Endothelial cell of umbilical vein (primary cell): ENCODE measurements at regions not wholly inside any gene's neighbourhood (a gene's known extent, or its start where the extent isn't known, plus 50 kb on each side); places are given as distances from the start of the nearest gene placed in this dataset.

ENCODE experiments used
- BruUV-seq: library from RNA; stranded (reverse); fragments of 400-500 nt; replicated peaks from 2 replicates; lab custom pipeline; 2021; lab: Mats Ljungman, UMichigan
- CTCF ChIA-PET: fragments of 300-600, 350-600 bp; sonication (Branson Sonifier 250); formaldehyde crosslinking; loops from one replicate; lab custom pipeline; 2021; ENCODE audit warnings: antibody characterized with exemption, inconsistent platforms; lab: Charles Lee
- POLR2A ChIA-PET: fragments of 300-600, 350-600 bp; sonication (Branson Sonifier 250); formaldehyde crosslinking; loops from one replicate; lab custom pipeline; 2021; ENCODE audit warnings: antibody characterized with exemption, inconsistent platforms; lab: Charles Lee
- DNase-seq: peaks from one replicate; pipeline ENCODE4 v3.0.0-alpha.2; 2011; ENCODE audit warnings: low read depth, low spot score
- FAIRE-seq: peaks from 2 replicates; lab custom pipeline; 2011; peaks lifted over from hg19 to GRCh38; lab: Jason Lieb, UNC
- H2AFZ ChIP-seq: 2 replicates; pipeline ENCODE4 v1.6.0; 2012; ENCODE audit warnings: low read depth, low read length, control low read depth, inconsistent platforms
- H3K27ac ChIP-seq: 2 replicates; pipeline ENCODE4 v1.5.1; 2011; ENCODE audit warnings: low read depth, mild to moderate bottlenecking, control low read depth, low read length, moderate library complexity; ENCODE audit not compliant: insufficient read depth
- H3K27me3 ChIP-seq, 2 experiments: 2 replicates each; pipeline versions ENCODE4 v1.6.0 to v1.6.1; 2011; ENCODE audit warnings: low read length in 2 of 2, mixed read lengths in 1 of 2; ENCODE audit not compliant: control insufficient read depth in 2 of 2, insufficient read depth in 2 of 2
- H3K36me3 ChIP-seq, 2 experiments: 2 replicates in 1 of 2; 3 replicates in 1 of 2; pipeline ENCODE4 v1.5.1; 2011; ENCODE audit warnings: low read length in 2 of 2, mild to moderate bottlenecking in 1 of 2, moderate library complexity in 1 of 2; ENCODE audit not compliant: control insufficient read depth in 2 of 2, insufficient read depth in 2 of 2; ENCODE audit errors: extremely low read depth in 1 of 2
- H3K4me1 ChIP-seq: 3 replicates; pipeline ENCODE4 v1.5.1; 2011; ENCODE audit warnings: mild to moderate bottlenecking, low read length; ENCODE audit not compliant: control insufficient read depth, insufficient read depth; ENCODE audit errors: extremely low read depth
- H3K4me2 ChIP-seq: 2 replicates; pipeline ENCODE4 v1.6.1; 2011; ENCODE audit warnings: low read length, control low read depth, mixed read lengths; ENCODE audit not compliant: insufficient read depth
- H3K4me3 ChIP-seq, 3 experiments: fragments of 200-600 bp in 1 of 3; sonication (generic), shearing (Covaris generic) in 1 of 3; replicated peaks in 1 of 3; 2 replicates each; pipeline ENCODE4 v1.5.1; 2011 to 2016; ENCODE audit warnings: control low read depth in 3 of 3, low read length in 3 of 3, mild to moderate bottlenecking in 2 of 3, inconsistent platforms in 1 of 3, low read depth in 1 of 3, moderate library complexity in 1 of 3; ENCODE audit not compliant: insufficient read depth in 1 of 3
- H3K79me2 ChIP-seq: 2 replicates; pipeline ENCODE4 v1.6.0; 2012; ENCODE audit warnings: low read length, inconsistent platforms; ENCODE audit not compliant: control insufficient read depth, insufficient read depth
- H3K9ac ChIP-seq: replicated peaks from 2 replicates; pipeline ENCODE3; 2011; ENCODE audit warnings: low read length, control low read depth; ENCODE audit not compliant: insufficient read depth; ENCODE audit errors: extremely low read depth
- H3K9me1 ChIP-seq: replicated peaks from 3 replicates; pipeline ENCODE4 v1.6.0; 2011; ENCODE audit warnings: mild to moderate bottlenecking, low read length; ENCODE audit not compliant: control insufficient read depth, insufficient read depth; ENCODE audit errors: extremely low read depth
- H3K9me3 ChIP-seq: replicated peaks from 2 replicates; pipeline ENCODE4 v1.5.1; 2012; ENCODE audit warnings: low read length, inconsistent platforms; ENCODE audit not compliant: control insufficient read depth, insufficient read depth
- H4K20me1 ChIP-seq: replicated peaks from 2 replicates; pipeline ENCODE3; 2011; ENCODE audit warnings: mild to moderate bottlenecking, low read length; ENCODE audit not compliant: control insufficient read depth, insufficient read depth; ENCODE audit errors: extremely low read depth
- EZH2 ChIP-seq: IDR thresholded peaks from 2 replicates; pipeline ENCODE4 v1.6.1; 2012; ENCODE audit warnings: borderline replicate concordance, low read depth, mild to moderate bottlenecking, moderate library complexity, low read length, inconsistent platforms; ENCODE audit not compliant: severe bottlenecking
- FOS ChIP-seq: IDR thresholded peaks from 2 replicates; pipeline ENCODE4 v1.6.1; 2011; ENCODE audit warnings: mild to moderate bottlenecking, low read length, moderate library complexity, borderline replicate concordance; ENCODE audit not compliant: insufficient read depth
- GATA2 ChIP-seq: IDR thresholded peaks from 2 replicates; pipeline ENCODE4 v1.7.0; 2011; ENCODE audit warnings: low read depth, mild to moderate bottlenecking, moderate library complexity, mixed read lengths, low read length; ENCODE audit not compliant: insufficient read length, insufficient read depth
- JUN ChIP-seq: IDR thresholded peaks from 2 replicates; pipeline ENCODE4 v1.6.1; 2011; ENCODE audit warnings: borderline replicate concordance, low read depth; ENCODE audit not compliant: insufficient read length, insufficient read depth
- MYC ChIP-seq: IDR thresholded peaks from one replicate; pipeline ENCODE4 v1.6.1; 2011; ENCODE audit warnings: mild to moderate bottlenecking, low read depth, low read length
- POLR2A ChIP-seq: IDR thresholded peaks from 2 replicates; pipeline ENCODE4 v1.6.1; 2012; ENCODE audit warnings: low read depth, mild to moderate bottlenecking, control low read depth, low read length
- POLR2AphosphoS5 ChIP-seq: IDR thresholded peaks from 2 replicates; pipeline ENCODE4 v1.6.1; 2012; ENCODE audit warnings: low read depth, mild to moderate bottlenecking, control low read depth, low read length, moderate library complexity; ENCODE audit not compliant: insufficient read depth
- dilution Hi-C: fragments of 300-500 bp; cut with MboI; formaldehyde crosslinking; loops from one replicate; pipeline ENCODE4 v1.15.0; 2019; ENCODE audit warnings: low sequenced_read_pairs; ENCODE audit not compliant: extremely low pct_ligation_motif_present
- intact Hi-C: fragments of 100-400 bp; cut with micrococcal nuclease; formaldehyde crosslinking; loops from one replicate; pipeline ENCODE4 v1.10.0; 2022
- TF ChIP-seq, protein P1 (sequence below), 2 donors: IDR thresholded peaks; 1 replicate in 1 of 2; 2 replicates in 1 of 2; pipeline ENCODE4 v1.5.1; 2011; ENCODE audit warnings: low read length in 2 of 2, mild to moderate bottlenecking in 2 of 2, moderate library complexity in 2 of 2, control low read depth in 1 of 2, inconsistent platforms in 1 of 2, low read depth in 1 of 2; ENCODE audit not compliant: insufficient read depth in 1 of 2; ENCODE audit errors: extremely low read depth in 1 of 2
- TF ChIP-seq, protein P2 (sequence below): IDR thresholded peaks from 2 replicates; pipeline ENCODE4 v1.6.1; 2011; ENCODE audit not compliant: insufficient read depth, insufficient read length

DNA sequence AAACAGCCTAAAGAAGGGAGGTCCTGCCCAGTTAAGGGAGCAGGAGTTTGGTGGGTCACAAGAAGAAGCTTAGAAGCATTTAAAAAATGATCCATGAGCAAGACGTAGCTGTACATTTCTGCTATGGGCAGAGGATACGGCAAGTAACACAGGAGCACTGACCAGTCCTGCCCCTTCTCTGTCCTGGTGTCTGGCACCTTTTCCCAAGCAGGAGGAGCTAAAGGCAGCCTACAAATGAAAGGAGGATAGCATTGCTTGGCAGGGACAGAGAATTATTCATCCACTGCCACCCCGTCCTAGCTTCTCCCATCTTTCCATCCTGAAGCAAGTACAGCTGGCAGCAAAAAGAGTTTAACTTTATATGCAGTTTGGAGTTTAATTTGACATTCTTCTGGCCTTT lies 1077.6 kb downstream of the TYW1 start:
- no peak for TF ChIP-seq MYC
- TF ChIP-seq JUN, result no peak
- Histone ChIP-seq H3K4me1 (no peaks in the 10 kb centered on the region), H2AFZ (no peak overlapping the region), H3K9ac (no peak overlapping the region), H3K79me2 (no peaks in the 10 kb centered on the region), H3K9me1 (no peaks in the 10 kb centered on the region), H4K20me1 (no peaks in the 10 kb centered on the region), H3K9me3 (peaks cover 9% of the 10 kb centered on the region), H3K4me3 (no peak overlapping the region), H3K27me3 (no peaks in the 10 kb centered on the region), H3K4me2 (no peak overlapping the region), H3K27ac (no peak overlapping the region), H3K36me3 (no peaks in the 10 kb centered on the region)
- POLR2A ChIA-PET, result no interaction called here
- FAIRE-seq (no peak), DNase-seq (no peak)
- dilution Hi-C loops (no loop called here), intact Hi-C loops (no loop called here)
- CTCF ChIA-PET, result no interaction called here
- no TSS peak for BruUV-seq

DNA sequence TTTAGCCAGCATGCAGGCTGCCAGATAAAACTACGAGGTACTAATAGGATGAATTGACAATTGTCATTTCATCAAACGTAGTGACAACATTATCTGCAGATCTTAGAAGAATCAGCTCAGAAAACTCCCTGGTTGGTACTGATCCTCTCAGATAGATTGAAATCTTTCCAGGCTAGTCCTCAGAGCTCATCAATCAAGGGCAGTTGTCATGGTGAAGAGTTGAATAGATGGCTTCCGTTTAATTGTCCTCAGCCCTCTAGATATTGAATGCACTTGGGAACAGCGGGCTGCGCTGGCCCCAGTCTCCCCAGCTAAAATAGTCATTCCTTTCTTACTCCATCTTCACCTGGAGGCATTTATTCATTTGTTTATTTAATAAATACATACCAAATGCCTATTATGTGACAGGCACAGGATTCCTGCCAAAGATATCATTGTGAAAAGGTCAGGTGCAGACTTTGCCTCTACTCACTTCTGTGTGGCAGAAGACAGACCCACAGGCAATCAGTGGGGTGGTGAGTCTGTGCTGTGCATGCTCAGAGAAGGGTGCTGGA lies 1081.6 kb downstream of the TYW1 start:
- no peaks in the 10 kb centered on the region for H3K4me1 ChIP-seq
- no TSS peak for BruUV-seq
- no peaks in the 10 kb centered on the region for H3K9me1 ChIP-seq
- ChIA-PET CTCF (no interaction called here), POLR2A (no interaction called here)
- no peaks in the 10 kb centered on the region for H3K36me3 ChIP-seq
- H4K20me1 ChIP-seq, result no peaks in the 10 kb centered on the region
- peaks cover 5% of the 10 kb centered on the region for H3K9me3 ChIP-seq
- DNase-seq (no peak), FAIRE-seq (no peak)
- no peaks in the 10 kb centered on the region for H3K27me3 ChIP-seq
- dilution Hi-C loops, result no loop called here
- H3K79me2 ChIP-seq, result no peaks in the 10 kb centered on the region
- H3K4me3 ChIP-seq, result no peak overlapping the region
- H3K9ac ChIP-seq, result no peak overlapping the region
- intact Hi-C loops, result no loop called here
- no peak overlapping the region for H3K4me2 ChIP-seq
- no peak for TF ChIP-seq POLR2AphosphoS5
- TF ChIP-seq GATA2, result no peak
- TF ChIP-seq FOS, result no peak
- no peak for TF ChIP-seq POLR2A
- no peak for TF ChIP-seq MYC
- no peak for TF ChIP-seq JUN
- TF ChIP-seq, protein P1, sequence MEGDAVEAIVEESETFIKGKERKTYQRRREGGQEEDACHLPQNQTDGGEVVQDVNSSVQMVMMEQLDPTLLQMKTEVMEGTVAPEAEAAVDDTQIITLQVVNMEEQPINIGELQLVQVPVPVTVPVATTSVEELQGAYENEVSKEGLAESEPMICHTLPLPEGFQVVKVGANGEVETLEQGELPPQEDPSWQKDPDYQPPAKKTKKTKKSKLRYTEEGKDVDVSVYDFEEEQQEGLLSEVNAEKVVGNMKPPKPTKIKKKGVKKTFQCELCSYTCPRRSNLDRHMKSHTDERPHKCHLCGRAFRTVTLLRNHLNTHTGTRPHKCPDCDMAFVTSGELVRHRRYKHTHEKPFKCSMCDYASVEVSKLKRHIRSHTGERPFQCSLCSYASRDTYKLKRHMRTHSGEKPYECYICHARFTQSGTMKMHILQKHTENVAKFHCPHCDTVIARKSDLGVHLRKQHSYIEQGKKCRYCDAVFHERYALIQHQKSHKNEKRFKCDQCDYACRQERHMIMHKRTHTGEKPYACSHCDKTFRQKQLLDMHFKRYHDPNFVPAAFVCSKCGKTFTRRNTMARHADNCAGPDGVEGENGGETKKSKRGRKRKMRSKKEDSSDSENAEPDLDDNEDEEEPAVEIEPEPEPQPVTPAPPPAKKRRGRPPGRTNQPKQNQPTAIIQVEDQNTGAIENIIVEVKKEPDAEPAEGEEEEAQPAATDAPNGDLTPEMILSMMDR (IDR thresholded peaks at IDR 0.05; ENCODE audit: extremely low read depth in 1 of 2, insufficient read depth in 1 of 2, low read depth in 1 of 2, low read length in 2 of 2), result no peak
- no peak for TF ChIP-seq EZH2
- TF ChIP-seq, protein P2, sequence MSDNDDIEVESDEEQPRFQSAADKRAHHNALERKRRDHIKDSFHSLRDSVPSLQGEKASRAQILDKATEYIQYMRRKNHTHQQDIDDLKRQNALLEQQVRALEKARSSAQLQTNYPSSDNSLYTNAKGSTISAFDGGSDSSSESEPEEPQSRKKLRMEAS, result no peak
- no peak overlapping the region for H2AFZ ChIP-seq
- H3K27ac ChIP-seq, result no peak overlapping the region
